H1 (cell line): ENCODE measurements at regions not wholly inside any gene's neighbourhood (a gene's known extent, or its start where the extent isn't known, plus 50 kb on each side); places are given as distances from the start of the nearest gene placed in this dataset.

Experiments
- CTCF ChIA-PET: fragments of 300-600 bp; sonication (Branson Sonifier 250); formaldehyde crosslinking; loops from one replicate; lab custom pipeline; 2021; ENCODE audit not compliant: partially characterized antibody; lab: Charles Lee
- POLR2A ChIA-PET: fragments of 300-600 bp; sonication (Branson Sonifier 250); formaldehyde crosslinking; loops from one replicate; lab custom pipeline; 2021; ENCODE audit warnings: inconsistent platforms; ENCODE audit not compliant: partially characterized antibody; lab: Charles Lee
- DNase-seq, 2 experiments: peaks; one replicate each; pipeline versions ENCODE4 v3.0.0 to v3.0.0-alpha.2; 2010 to 2022; ENCODE audit warnings: low spot score in 2 of 2, low read depth in 1 of 2, mixed read lengths in 1 of 2
- FAIRE-seq: peaks from 2 replicates; lab custom pipeline; 2011; peaks lifted over from hg19 to GRCh38; lab: Jason Lieb, UNC
- H2AFZ ChIP-seq: 2 replicates; pipeline ENCODE4 v1.8.1; 2012; ENCODE audit warnings: low read length, inconsistent platforms
- H2AK5ac ChIP-seq: 2 replicates; pipeline ENCODE4 v1.6.1; 2013; ENCODE audit warnings: low read depth, low read length
- H2BK120ac ChIP-seq: replicated peaks from 2 replicates; pipeline ENCODE3; 2013; ENCODE audit warnings: low read depth, low read length, inconsistent platforms
- H2BK12ac ChIP-seq: 2 replicates; pipeline ENCODE4 v1.6.1; 2013; ENCODE audit warnings: low read depth, low read length
- H2BK15ac ChIP-seq: 2 replicates; pipeline ENCODE4 v1.6.1; 2013; ENCODE audit warnings: low read length
- H2BK20ac ChIP-seq: 2 replicates; pipeline ENCODE4 v1.6.1; 2013; ENCODE audit warnings: low read length
- H2BK5ac ChIP-seq: 2 replicates; pipeline ENCODE4 v1.6.1; 2013; ENCODE audit warnings: low read depth, low read length
- H3K14ac ChIP-seq: 2 replicates; pipeline ENCODE4 v1.6.1; 2013; ENCODE audit warnings: inconsistent platforms; ENCODE audit not compliant: insufficient read length
- H3K18ac ChIP-seq: 2 replicates; pipeline ENCODE4 v1.6.1; 2013; ENCODE audit warnings: low read length; ENCODE audit errors: extremely low read depth
- H3K23ac ChIP-seq: 2 replicates; pipeline ENCODE4 v1.6.1; 2013; ENCODE audit warnings: inconsistent platforms; ENCODE audit not compliant: insufficient read length
- H3K23me2 ChIP-seq: 2 replicates; pipeline ENCODE4 v1.6.1; 2013; ENCODE audit warnings: low read depth, low read length
- H3K27ac ChIP-seq: 2 replicates; pipeline ENCODE4 v1.6.1; 2011; ENCODE audit warnings: low read depth, low read length, inconsistent platforms
- H3K27me3 ChIP-seq, 4 experiments: replicated peaks in 1 of 4; 1 replicate in 1 of 4; 2 replicates in 3 of 4; pipeline versions ENCODE4 v1.6.1 to v1.8.1; 2011 to 2013; ENCODE audit warnings: low read length in 3 of 4, mild to moderate bottlenecking in 3 of 4, inconsistent platforms in 2 of 4, mixed read lengths in 2 of 4, moderate library complexity in 1 of 4; ENCODE audit not compliant: control insufficient read depth in 3 of 4, insufficient read depth in 3 of 4; ENCODE audit errors: extremely low read depth in 1 of 4
- H3K36me3 ChIP-seq, 4 experiments: 2 replicates each; pipeline versions ENCODE4 v1.6.1 to v1.8.1; 2011 to 2013; ENCODE audit warnings: mild to moderate bottlenecking in 4 of 4, low read length in 3 of 4, moderate library complexity in 2 of 4, control low read depth in 1 of 4, inconsistent platforms in 1 of 4; ENCODE audit not compliant: insufficient read depth in 4 of 4, control insufficient read depth in 2 of 4
- H3K4ac ChIP-seq: replicated peaks from 2 replicates; pipeline ENCODE3; 2013; ENCODE audit warnings: low read length, low read depth, mixed read lengths, inconsistent platforms; ENCODE audit not compliant: insufficient read length
- H3K4me1 ChIP-seq, 4 experiments: replicated peaks in 1 of 4; 1 replicate in 1 of 4; 2 replicates in 3 of 4; pipeline versions ENCODE4 v1.6.1 to v1.8.1; 2011 to 2013; ENCODE audit warnings: low read length in 3 of 4, inconsistent platforms in 2 of 4, mixed read lengths in 1 of 4; ENCODE audit not compliant: insufficient read depth in 4 of 4, control insufficient read depth in 3 of 4
- H3K4me2 ChIP-seq, 2 experiments: 2 replicates each; pipeline versions ENCODE4 v1.6.1 to v1.8.1; 2011 to 2013; ENCODE audit warnings: low read depth in 2 of 2, low read length in 2 of 2, control low read depth in 1 of 2, inconsistent platforms in 1 of 2, mild to moderate bottlenecking in 1 of 2; ENCODE audit not compliant: insufficient read depth in 1 of 2
- H3K4me3 ChIP-seq, 4 experiments: fragments of 200-600, 300-600 bp in 1 of 4; sonication (generic), shearing (Covaris generic), sonication (Bioruptor Twin) in 1 of 4; 2 replicates each; pipeline versions ENCODE4 v1.5.1 to v1.8.1; 2011 to 2016; ENCODE audit warnings: low read length in 4 of 4, low read depth in 3 of 4, control low read depth in 2 of 4, inconsistent platforms in 2 of 4, mild to moderate bottlenecking in 2 of 4, mixed read lengths in 1 of 4, moderate library complexity in 1 of 4; ENCODE audit not compliant: insufficient read depth in 2 of 4; ENCODE audit errors: extremely low read depth in 1 of 4
- H3K56ac ChIP-seq: replicated peaks from 2 replicates; pipeline ENCODE3; 2013; ENCODE audit warnings: low read depth, mild to moderate bottlenecking, mixed read lengths, low read length, inconsistent platforms; ENCODE audit not compliant: insufficient read length
- H3K79me1 ChIP-seq: 2 replicates; pipeline ENCODE4 v1.6.1; 2013; ENCODE audit warnings: low read depth, low read length, control low read depth
- H3K79me2 ChIP-seq, 2 experiments: 2 replicates each; pipeline versions ENCODE4 v1.6.1 to v1.8.1; 2012 to 2013; ENCODE audit warnings: low read length in 2 of 2, mild to moderate bottlenecking in 2 of 2, inconsistent platforms in 1 of 2; ENCODE audit not compliant: insufficient read depth in 2 of 2, control insufficient read depth in 1 of 2
- H3K9ac ChIP-seq, 4 experiments: replicated peaks in 1 of 4; 1 replicate in 1 of 4; 2 replicates in 3 of 4; pipeline versions ENCODE4 v1.6.1 to v1.8.1; 2011 to 2013; ENCODE audit warnings: low read depth in 3 of 4, low read length in 3 of 4, control low read depth in 2 of 4, mild to moderate bottlenecking in 2 of 4, moderate library complexity in 2 of 4, inconsistent platforms in 1 of 4; ENCODE audit errors: extremely low read depth in 1 of 4
- H3K9me3 ChIP-seq, 2 experiments: 2 replicates each; pipeline versions ENCODE4 v1.6.1 to v1.8.1; 2012 to 2013; ENCODE audit warnings: mild to moderate bottlenecking in 2 of 2, moderate library complexity in 2 of 2, control low read depth in 1 of 2, inconsistent platforms in 1 of 2, low read depth in 1 of 2, low read length in 1 of 2, mixed read lengths in 1 of 2; ENCODE audit not compliant: insufficient read depth in 2 of 2
- H4K20me1 ChIP-seq, 2 experiments: replicated peaks in 1 of 2; 2 replicates each; pipeline versions ENCODE3 to v1.8.1; 2011 to 2013; ENCODE audit warnings: inconsistent platforms in 2 of 2, low read length in 2 of 2, mild to moderate bottlenecking in 1 of 2; ENCODE audit not compliant: insufficient read depth in 2 of 2, control insufficient read depth in 1 of 2
- H4K5ac ChIP-seq: 2 replicates; pipeline ENCODE4 v1.6.1; 2013; ENCODE audit warnings: low read length, low read depth, mixed read lengths, inconsistent platforms; ENCODE audit not compliant: insufficient read length
- H4K8ac ChIP-seq: 2 replicates; pipeline ENCODE4 v1.8.0; 2013; ENCODE audit warnings: mild to moderate bottlenecking, moderate library complexity, low read length, inconsistent platforms; ENCODE audit not compliant: insufficient read depth; ENCODE audit errors: extremely low read depth
- H4K91ac ChIP-seq: replicated peaks from 2 replicates; pipeline ENCODE3; 2013; ENCODE audit warnings: low read length, mixed read lengths, inconsistent platforms; ENCODE audit not compliant: insufficient read length
- TAF7 ChIP-seq: optimal IDR thresholded peaks from 2 replicates; pipeline ENCODE3; 2011; ENCODE audit warnings: low read depth, mild to moderate bottlenecking, inconsistent platforms, low read length, moderate library complexity, borderline replicate concordance
- WGBS, 2 experiments: shearing (Covaris generic) in 1 of 2; methylation state at CpG; one replicate each; pipeline versions ENCODE4 v1.1.6 to v1.1.7; 2013 to 2015; ENCODE audit warnings: low lambda C conversion rate in 2 of 2, mixed read lengths in 2 of 2, inconsistent platforms in 1 of 2, low coverage in 1 of 2, missing lambda C conversion rate in 1 of 2; ENCODE audit not compliant: insufficient replicate concordance in 2 of 2, insufficient coverage in 1 of 2, insufficient read length in 1 of 2; ENCODE audit errors: extremely low coverage in 1 of 2, missing lambda C conversion rate in 1 of 2; 5-methylcytosine and 5-hydroxymethylcytosine counted together
- TF ChIP-seq, protein P1 (sequence below), 3 experiments: IDR thresholded peaks; 1 replicate in 2 of 3; 2 replicates in 1 of 3; pipeline versions ENCODE4 v1.5.1 to v1.6.1; 2011; ENCODE audit warnings: low read length in 3 of 3, mild to moderate bottlenecking in 3 of 3, inconsistent platforms in 2 of 3, low read depth in 1 of 3, moderate library complexity in 1 of 3; ENCODE audit not compliant: insufficient read depth in 1 of 3; ENCODE audit errors: control extremely low read depth in 1 of 3

DNA sequence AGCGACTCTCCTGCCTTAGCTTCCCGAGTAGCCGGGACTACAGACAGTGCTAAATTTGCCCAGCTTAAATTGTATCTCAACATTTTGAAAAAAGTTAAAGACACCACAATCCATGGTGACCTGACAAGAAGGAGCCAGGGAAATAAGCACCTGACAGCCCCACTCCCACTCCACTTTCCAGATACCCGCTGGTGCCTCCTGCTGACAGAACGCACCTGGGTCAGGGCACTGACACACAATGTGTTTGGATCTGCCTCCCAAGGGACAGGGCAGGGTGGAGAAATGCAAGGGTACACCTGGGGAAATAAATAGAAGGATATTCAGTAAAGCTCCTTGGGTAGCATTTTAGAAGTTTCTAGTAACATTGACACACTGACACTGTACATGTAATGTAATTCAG is 58.9 kb upstream of the OPN4 start:
- H4K20me1 ChIP-seq: no peaks in the 10 kb centered on the region
- H3K79me2 ChIP-seq: no peaks in the 10 kb centered on the region
- no peaks in the 10 kb centered on the region for H3K27me3 ChIP-seq
- H3K27ac ChIP-seq: no peak overlapping the region
- no peak overlapping the region for H2BK12ac ChIP-seq
- no peak overlapping the region for H3K14ac ChIP-seq
- no peak overlapping the region for H2AFZ ChIP-seq
- H3K23me2 ChIP-seq: no peaks in the 10 kb centered on the region
- no peaks in the 10 kb centered on the region for H3K79me1 ChIP-seq
- ChIA-PET CTCF (interaction anchor here (0.6 to 4.0 kb wide), 10 partner anchors 8 to 1742 kb away, joined by 3 to 22 read pairs (median 4); no protein-coding TSS in a partner anchor), POLR2A (no interaction called here)
- no peak overlapping the region for H3K56ac ChIP-seq
- FAIRE-seq: no peak
- H2AK5ac ChIP-seq: no peak overlapping the region
- no peak overlapping the region for H2BK15ac ChIP-seq
- no peak overlapping the region for H2BK5ac ChIP-seq
- DNase-seq: no peak
- H2BK120ac ChIP-seq: no peak overlapping the region
- H3K18ac ChIP-seq: no peak overlapping the region
- H3K9ac ChIP-seq: no peak overlapping the region
- H2BK20ac ChIP-seq: no peak overlapping the region
- no peak overlapping the region for H3K4ac ChIP-seq
- no peak overlapping the region for H4K91ac ChIP-seq
- no peak for TF ChIP-seq TAF7
- TF ChIP-seq, protein P1, sequence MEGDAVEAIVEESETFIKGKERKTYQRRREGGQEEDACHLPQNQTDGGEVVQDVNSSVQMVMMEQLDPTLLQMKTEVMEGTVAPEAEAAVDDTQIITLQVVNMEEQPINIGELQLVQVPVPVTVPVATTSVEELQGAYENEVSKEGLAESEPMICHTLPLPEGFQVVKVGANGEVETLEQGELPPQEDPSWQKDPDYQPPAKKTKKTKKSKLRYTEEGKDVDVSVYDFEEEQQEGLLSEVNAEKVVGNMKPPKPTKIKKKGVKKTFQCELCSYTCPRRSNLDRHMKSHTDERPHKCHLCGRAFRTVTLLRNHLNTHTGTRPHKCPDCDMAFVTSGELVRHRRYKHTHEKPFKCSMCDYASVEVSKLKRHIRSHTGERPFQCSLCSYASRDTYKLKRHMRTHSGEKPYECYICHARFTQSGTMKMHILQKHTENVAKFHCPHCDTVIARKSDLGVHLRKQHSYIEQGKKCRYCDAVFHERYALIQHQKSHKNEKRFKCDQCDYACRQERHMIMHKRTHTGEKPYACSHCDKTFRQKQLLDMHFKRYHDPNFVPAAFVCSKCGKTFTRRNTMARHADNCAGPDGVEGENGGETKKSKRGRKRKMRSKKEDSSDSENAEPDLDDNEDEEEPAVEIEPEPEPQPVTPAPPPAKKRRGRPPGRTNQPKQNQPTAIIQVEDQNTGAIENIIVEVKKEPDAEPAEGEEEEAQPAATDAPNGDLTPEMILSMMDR (IDR thresholded peaks at IDR 0.05; ENCODE audit: control extremely low read depth in 1 of 3, insufficient read depth in 1 of 3, low read depth in 1 of 3, low read length in 3 of 3): peak in 1 of 3 experiments; percentile 14; a peak in 1 of 4 replicates
- WGBS, 2 experiments: 92% methylated on average over 5 of the region's 5 CpGs; no CpG with 5 or more reads in 1 of the 2 experiments
- H3K4me1 ChIP-seq: peaks cover 5 to 12% (median 7%) of the 10 kb centered on the region in 4 experiments
- H3K9me3 ChIP-seq: no peaks in the 10 kb centered on the region
- H4K5ac ChIP-seq: no peak overlapping the region
- no peak overlapping the region for H3K4me3 ChIP-seq
- H3K23ac ChIP-seq: no peak overlapping the region
- H3K4me2 ChIP-seq: no peak overlapping the region
- H4K8ac ChIP-seq: no peak overlapping the region
- no peaks in the 10 kb centered on the region for H3K36me3 ChIP-seq
